ENCODE measurements at regions not wholly inside any gene's neighbourhood (a gene's known extent, or its start where the extent isn't known, plus 50 kb on each side); places are given as distances from the start of the nearest gene placed in this dataset.

DNA sequence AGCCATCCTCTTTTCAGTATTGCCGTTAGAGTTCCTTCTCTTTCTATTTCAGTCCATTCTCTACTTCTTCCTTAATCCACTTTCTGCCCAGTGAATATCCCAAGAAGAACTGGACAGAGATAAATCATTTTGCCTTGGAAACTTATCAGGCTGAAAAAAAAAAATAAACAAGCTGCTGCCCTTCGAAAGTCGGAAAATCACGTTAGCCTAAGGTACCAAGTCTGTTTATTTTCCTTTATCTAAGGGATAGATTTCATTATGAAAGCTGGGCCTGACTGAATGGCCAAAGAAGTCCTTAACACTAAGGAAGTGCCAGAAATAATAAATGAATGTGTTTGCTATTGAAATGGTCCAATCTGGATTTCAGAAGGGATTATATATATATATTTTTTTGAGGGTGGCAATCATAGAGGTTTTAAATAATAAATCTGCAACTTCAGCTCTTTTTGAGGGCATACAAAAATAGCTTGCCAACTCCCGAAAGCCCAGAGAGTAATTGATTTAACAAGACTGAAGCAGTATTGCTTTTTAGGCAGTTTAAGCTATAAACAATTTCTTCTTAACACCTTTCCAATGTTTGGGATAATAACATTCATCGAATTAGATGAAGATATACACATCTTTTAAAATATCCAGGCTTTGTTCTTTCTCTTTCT is 127.0 kb upstream of the STMND1 start:
- TF ChIP-seq CTCF (conservative IDR thresholded peaks at IDR 0.05) (no peak), ZFX (IDR thresholded peaks at IDR 0.05) (no peak)
